NCI-H1930 (cell line): ENCODE measurements at regions not wholly inside any gene's neighbourhood (a gene's known extent, or its start where the extent isn't known, plus 50 kb on each side); places are given as distances from the start of the nearest gene placed in this dataset.

Source experiments
- DNase-seq, 2 experiments: peaks; one replicate each; lab custom pipeline; 2025; lab: John Stamatoyannopoulos, UW

DNA sequence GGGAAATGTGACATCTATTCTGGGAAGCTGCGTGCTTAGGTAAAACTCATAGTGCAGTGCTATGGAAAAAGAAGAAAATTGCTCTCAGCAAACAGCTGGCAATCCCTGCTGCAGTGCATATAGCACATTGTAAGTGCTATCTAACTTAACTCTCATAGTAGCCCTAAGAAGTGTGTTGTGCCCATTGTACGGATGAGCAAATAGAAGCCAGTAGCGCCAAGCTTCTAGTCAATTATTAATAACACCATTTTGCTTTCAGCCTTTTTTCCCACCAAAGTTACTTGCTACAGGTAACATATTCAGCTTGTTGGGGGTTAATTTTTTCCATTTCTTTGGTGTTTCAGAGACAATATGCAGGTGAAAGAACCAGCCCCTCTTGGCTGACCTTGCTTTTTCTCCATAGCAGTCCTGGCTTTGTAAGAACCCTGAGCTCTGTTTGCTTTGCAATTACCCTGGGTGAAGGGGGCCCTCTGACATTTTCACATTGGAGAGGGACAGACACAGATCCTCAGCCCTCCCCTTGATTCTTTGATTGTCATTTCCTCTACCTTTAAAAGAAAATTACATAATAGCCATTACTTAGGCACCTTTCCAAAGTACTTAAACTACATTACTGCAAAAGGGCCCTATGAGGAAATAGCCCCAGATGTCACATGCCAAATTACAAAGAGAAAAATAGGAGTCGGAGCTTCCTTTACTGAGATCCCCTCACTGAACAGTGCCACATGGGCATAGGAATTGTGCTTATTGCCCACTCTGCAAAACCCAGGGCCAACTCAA is 576.2 kb upstream of the TBX3 start:
- no peak for DNase-seq

DNA sequence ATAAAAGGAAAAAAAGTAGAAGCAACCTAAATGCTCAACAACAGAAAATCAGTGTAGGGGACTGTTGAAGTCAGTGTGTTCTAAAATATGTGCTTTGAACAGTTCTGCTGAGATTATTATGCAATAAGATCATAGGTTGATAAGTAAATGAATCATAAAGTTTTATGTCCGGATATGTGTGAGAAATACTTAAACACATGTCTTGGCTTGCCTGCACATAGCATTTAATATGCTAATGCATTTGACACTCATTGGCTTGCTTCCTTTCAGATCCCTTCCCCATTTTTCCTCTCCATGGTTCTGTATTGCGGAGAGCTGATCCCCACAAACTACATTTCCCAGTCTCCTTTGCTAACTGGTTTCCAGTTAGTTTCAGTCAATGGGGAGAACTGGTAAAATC is 573.8 kb upstream of the TBX3 start:
- no peak for DNase-seq

DNA sequence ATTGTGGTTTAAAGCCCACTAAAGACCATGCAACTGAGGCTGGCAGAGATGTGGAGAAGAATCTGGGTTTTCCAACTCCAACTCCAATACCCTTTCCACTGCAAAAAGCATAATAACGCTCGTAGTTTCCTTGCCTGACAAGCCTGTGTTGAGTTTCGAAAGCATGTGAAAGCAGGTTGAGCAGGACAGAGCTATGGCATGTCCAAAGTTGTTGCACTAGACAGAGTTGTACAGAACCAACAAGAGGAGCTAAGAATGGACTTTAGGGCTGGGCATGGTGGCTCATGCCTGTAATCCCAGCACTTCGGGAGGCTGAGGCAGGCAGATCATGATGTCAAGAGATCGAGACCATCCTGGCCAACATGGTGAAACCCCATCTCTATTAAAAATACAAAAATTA is 572.0 kb upstream of the TBX3 start:
- no peak for DNase-seq

DNA sequence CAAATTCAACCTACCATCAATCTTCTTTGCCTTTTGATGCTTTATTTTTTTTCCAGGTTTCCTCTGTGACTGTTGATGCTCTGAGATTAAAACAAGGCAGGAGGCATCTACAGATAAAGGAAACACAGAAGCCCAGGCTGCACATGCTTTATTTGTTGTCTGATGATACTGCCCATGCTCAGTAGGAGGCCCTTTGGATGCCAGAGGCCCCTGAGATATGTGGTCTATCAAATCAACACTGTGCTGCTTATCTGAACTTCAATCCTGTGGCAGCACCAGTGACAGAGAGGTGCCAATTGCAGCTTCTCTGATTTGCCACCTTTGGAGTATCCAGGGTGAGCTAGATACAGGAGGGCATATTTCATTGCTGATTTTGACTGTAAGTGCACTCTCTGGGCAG is 571.3 kb upstream of the TBX3 start:
- DNase-seq, result no peak

DNA sequence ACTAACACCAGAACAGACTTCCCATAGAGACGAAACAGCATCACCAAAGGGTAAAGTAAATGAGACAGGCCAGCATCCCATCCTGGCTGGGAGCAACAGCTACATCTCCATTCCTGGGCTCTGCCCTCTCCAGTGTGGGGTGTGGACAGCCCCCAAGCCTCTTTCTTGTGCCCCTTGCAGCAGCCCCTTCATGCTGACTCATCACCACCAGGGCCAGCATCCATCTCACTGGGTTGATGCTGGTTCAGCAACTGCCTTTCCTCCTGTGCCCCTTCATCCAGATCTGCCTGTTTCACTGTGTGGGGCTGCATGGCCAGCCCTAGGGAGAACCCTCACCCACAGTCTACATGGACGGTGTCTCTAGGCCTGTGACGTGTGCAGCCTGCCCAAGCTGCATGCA is 569.1 kb upstream of the TBX3 start:
- DNase-seq, result no peak

GRCh38 chr12:115251727-115252126 is 567.8 kb upstream of the TBX3 start:
- no peak for DNase-seq

- no peak for DNase-seq
These were observed 565.8 kb upstream of the TBX3 start for GRCh38 chr12:115249671-115250278.

DNA sequence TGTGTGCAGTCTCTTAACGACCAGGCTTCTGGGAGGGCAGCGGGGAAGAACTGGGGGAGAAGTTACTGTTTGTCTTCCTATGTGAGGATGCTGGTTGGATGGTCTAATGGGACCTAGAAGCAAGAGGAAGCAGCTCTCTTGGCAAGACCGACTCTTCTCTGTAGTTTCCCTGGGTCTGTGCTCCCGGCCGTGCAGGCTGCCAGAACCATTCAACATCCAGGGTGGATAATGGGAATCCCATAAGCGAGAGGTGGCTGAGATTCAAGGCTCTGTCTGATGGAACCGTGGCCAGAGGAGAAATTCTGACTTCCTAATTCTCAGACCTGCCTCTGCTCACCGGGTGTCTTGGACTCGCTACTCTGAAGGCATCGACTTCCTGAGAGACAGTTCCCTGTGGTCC is 561.0 kb upstream of the TBX3 start:
- DNase-seq, result no peak

DNA sequence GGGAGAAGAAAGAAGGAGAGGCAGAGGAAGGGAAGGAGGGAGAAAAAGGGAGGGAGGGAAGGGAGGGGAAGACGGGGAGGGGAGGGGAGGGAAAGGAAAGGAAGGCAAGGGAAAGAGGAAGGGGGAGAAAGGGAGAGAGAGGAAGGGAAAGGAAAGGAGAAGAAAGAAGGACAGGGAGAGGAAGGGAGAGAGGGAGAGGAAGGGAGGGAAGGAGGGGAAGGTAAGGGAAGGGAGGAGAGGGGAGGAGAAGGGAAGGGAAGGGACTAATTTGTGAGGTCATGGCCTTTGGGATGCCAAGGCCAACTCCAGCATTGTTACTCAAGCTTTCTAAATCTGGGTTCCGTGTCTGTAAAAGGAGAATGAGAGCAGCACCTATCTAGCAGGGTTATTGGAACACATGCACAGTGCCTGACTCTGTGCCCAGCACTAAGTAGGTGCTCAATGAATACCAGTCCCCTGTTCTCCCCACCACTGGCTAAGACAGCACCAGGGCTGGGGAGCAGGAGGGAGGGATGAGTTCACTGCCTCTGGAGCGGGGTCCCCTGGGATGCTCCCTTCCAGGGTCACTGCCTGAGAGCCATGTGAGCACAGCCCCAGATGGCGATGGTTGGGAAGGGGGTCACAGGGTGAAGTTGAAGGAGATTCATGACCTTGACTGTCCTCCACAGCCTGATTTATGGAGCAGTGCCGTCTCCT is 560.1 kb upstream of the TBX3 start:
- no peak for DNase-seq

DNA sequence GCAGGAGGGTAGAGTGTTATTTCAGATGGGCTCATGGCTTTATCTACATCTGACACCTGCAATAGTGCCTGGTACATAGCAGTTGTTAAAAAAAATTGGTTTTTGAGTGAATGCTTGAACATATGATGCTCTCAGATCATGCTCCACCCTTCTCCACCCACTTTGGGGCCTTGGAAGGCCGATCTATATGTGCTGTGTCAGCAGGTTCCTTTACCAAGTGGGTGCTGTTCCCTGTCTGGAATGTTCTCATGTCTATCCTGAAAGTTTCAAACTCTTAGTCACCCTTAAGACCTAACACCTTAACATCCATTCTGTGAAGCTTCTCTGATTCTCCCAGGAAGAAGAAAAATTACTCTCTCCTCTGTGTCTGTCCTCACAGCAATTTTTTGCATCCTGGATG is 556.3 kb upstream of the TBX3 start:
- no peak for DNase-seq

DNA sequence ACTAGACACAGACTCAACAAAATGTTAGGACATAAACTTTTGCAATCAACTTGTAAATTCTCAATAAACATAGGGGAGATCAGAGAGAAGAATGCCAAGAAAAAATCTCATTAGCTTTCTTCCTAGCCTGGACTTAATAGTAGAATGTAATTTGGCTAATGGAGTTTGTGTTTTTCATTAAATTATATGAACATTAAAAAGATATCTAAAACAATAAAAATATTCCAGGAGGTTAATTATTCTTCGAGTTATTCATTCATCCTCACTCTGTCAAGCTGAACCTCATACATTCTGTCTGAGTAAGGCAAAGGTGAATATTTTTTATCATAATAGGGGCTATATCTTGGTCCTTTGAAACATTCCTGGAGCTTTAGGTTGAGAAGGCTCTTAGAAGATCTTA is 551.9 kb upstream of the TBX3 start:
- DNase-seq, result no peak

DNA sequence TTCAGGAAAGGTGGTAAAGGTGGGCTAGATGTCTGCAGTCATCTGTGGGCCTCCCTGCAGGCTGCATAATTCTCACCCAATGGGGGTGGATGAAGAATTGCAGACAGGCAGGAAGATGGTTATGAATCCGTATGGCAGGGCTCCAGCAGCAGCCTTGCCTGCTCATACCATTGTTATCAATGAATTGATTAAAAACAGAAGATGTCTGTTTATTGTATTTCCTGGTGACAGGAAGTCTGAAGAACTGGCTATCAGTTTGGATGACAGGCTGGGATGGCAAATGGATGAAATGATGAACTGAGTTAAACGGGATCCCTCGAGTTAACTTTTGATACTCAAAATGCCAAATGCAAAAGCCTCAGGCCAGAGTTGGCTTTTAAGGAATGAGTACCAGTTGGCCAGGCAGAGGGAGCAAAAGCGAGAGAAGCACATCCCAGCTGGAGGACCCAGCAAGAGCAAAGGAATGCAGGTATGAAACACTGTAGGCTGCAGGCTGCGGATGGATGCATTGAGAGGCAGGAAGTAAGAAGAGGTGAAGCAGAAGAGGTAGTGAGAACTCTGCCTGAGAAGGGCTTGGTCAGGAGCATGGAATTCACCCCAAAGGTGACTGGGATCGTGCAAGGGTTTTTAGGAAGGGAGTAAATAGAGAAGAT is 550.0 kb upstream of the TBX3 start:
- no peak for DNase-seq

GRCh38 chr12:115232455-115233156 is 548.6 kb upstream of the TBX3 start:
- DNase-seq, result no peak

- no peak for DNase-seq
These were observed 546.6 kb upstream of the TBX3 start for GRCh38 chr12:115230606-115231005.

DNA sequence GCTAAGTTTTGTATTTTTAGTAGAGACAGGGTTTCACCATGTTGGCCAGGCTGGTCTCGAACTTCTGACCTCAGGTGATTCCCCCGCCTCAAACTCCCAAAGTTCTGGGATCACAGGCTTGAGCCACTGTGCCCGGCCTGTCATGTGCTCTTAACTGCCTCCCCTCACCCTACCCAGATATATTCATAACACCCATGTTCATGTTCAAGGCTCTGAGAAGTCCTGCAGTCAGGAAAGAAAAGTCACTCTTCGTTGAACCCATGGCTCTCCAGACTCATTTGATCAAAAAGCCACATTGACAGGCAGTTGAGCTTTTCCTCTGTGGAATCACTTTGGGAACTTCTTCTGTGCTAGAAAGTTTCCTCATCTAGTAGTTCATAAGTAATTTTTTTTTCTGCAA is 545.5 kb upstream of the TBX3 start:
- no peak for DNase-seq

DNA sequence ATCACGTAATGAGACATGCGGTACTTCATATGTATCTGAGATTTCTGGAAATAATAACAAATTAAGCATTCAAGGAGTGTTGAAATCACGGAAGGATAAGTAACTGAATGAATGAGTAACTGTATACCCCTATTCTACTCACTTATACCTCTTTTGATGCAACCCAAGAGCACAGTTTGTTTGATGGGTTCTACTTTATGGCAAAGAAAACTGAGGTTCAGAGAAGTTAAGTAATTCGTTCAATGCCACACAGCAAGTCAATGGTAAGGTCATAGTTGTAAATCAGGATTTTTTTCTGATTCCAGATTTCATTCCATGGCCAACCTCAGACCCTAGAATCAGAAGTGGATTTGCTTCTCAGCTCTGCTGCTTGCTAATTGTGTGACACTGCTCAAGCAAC is 544.5 kb upstream of the TBX3 start:
- no peak for DNase-seq

DNA sequence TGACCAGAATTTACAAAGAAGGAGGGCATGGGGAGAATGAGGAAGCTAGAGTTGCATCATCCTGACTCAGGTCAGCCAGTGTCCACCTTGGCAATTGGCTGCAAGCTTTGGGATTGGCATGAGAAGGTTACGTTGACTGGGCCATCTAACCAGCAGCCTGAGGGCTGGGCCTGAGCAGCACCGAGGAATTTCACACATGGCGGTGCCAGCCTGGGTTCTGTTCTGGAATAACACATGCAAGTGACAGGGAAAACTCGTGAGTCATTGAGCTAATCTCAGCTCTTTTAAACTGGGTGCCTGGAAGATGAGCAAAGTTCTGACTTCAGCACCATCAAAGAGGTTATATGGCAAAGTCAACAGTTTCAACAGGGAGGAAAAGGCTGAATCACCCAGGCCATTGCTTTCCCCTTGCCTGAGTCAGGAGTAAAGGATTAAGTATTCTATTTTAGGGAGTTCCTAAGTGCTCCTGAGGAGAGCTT is 543.2 kb upstream of the TBX3 start:
- no peak for DNase-seq

DNA sequence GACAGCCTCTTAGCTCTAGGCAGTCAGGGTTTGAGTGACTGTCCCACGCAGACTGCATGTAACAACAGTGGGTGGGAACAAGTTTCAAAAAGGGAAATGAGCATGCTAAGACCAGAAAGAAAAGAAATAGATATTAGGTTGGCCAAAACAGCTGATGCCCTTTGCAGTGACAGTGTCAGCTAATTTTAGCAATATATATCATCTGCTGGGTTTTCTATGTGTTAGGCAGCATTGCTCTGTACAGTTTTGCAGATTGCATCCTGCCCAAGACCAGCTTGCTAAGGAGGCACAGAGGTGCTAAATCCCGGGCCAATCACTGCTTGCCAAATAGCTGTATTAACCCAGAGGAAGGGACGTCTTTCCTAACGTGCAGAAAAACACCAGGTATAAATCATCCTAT is 541.9 kb upstream of the TBX3 start:
- no peak for DNase-seq

GRCh38 chr12:115223991-115224390 is 540.0 kb upstream of the TBX3 start:
- DNase-seq, result no peak

GRCh38 chr12:115223322-115223721 is 539.3 kb upstream of the TBX3 start:
- DNase-seq, result no peak

- DNase-seq, result no peak
These were observed 538.2 kb upstream of the TBX3 start for GRCh38 chr12:115222220-115222619.

DNA sequence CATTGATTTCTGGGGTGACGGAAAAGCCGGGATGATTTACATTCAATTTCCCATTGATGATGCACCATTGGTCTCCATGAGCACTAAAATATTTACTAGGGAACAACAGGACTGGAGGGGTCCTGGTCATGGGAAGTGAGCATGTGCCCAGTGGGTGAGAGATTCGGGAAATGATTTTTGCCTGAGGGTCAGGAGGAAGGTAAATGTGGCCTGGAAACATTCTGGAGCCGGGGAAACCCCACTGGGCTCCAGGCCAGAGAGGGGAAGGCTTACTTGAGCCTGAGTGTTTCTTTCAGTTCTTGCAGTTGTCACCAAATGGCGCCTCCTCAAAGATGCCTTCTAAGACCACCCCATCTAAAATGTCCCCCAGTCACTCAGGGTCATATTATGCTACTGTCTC is 532.3 kb upstream of the TBX3 start:
- no peak for DNase-seq
